ENCODE measurements at regions not wholly inside any gene's neighbourhood (a gene's known extent, or its start where the extent isn't known, plus 50 kb on each side); places are given as distances from the start of the nearest gene placed in this dataset.

DNA sequence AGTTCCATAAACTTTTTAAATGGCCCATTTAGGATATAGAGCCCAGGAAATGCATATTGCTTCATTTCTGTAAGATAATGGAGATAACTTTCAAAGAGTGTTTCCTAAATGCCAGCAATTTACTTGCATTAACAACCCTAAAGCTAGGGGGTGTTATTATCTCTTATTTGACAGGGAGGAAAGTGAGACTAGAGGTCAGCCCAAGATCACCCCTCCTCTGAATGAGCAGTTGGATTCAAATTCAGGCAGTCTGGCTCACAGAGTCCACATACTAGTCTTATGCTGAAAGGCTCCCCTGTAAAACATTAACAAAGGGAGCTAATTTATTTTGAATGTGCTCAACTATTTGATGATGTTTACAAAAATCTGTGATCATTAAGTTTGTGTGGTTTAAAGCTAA, 49.9 kb upstream of the TRIM77 start:
- TF ChIP-seq, protein P1, sequence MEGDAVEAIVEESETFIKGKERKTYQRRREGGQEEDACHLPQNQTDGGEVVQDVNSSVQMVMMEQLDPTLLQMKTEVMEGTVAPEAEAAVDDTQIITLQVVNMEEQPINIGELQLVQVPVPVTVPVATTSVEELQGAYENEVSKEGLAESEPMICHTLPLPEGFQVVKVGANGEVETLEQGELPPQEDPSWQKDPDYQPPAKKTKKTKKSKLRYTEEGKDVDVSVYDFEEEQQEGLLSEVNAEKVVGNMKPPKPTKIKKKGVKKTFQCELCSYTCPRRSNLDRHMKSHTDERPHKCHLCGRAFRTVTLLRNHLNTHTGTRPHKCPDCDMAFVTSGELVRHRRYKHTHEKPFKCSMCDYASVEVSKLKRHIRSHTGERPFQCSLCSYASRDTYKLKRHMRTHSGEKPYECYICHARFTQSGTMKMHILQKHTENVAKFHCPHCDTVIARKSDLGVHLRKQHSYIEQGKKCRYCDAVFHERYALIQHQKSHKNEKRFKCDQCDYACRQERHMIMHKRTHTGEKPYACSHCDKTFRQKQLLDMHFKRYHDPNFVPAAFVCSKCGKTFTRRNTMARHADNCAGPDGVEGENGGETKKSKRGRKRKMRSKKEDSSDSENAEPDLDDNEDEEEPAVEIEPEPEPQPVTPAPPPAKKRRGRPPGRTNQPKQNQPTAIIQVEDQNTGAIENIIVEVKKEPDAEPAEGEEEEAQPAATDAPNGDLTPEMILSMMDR (IDR thresholded peaks at IDR 0.05; ENCODE audit: insufficient read depth, low read depth, low read length) = no peak
- DNase-seq (ENCODE audit: low read depth) = no peak
- Histone ChIP-seq H3K27me3 (ENCODE audit: control insufficient read depth, insufficient read depth, low read length) (no peaks in the 10 kb centered on the region), H3K4me3 (ENCODE audit: low read depth, low read length) (no peak overlapping the region), H3K36me3 (ENCODE audit: control insufficient read depth, insufficient read depth, low read length) (no peaks in the 10 kb centered on the region)
- ChIA-PET CTCF (no interaction called here), POLR2A (no interaction called here)

Data from BJ (cell line).